NCI-H524 (cell line): ENCODE measurements at regions not wholly inside any gene's neighbourhood (a gene's known extent, or its start where the extent isn't known, plus 50 kb on each side); places are given as distances from the start of the nearest gene placed in this dataset.
"Not testable (repeated sequence)": the region's sequence is repeated elsewhere in the genome, so short reads cannot be mapped to it uniquely, and the experiment has no call there.

Source experiments
- DNase-seq, 2 experiments: peaks; one replicate each; lab custom pipeline; 2025; lab: John Stamatoyannopoulos, UW

DNA sequence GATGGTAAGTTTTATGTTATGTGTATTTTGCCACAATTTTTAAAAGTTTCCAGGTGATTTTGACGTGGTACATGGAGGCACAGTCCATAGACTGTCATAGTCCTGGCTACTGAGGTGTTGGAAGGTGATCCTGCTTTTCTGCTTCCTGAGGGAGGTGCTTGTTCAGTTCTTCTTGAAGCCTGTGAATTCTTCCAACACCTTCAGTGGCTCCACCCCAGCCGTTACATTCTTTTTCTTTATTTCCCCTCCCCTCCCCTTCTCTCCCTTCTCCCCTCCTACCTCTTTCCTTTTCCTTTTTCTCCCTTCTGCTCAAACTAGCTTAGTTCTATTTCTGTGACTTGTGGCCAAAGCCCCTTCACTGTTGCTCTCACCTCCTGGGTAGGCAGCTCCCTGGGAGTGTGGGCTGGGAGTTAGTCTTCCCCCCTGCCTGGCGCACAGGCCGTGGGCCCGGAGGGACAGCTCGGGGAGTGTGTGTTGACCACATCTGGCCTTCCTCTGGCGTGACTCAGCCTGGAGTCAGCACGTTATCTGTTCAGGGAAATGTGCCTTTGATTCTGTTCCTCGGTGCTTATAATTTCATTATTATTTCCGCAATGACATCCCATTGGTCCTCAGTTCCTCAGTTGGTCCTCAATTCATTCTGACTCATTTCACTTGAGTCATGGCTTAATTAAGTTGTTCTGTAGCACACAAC lies 566.2 kb downstream of the TBC1D22A start:
- no peak for DNase-seq

DNA sequence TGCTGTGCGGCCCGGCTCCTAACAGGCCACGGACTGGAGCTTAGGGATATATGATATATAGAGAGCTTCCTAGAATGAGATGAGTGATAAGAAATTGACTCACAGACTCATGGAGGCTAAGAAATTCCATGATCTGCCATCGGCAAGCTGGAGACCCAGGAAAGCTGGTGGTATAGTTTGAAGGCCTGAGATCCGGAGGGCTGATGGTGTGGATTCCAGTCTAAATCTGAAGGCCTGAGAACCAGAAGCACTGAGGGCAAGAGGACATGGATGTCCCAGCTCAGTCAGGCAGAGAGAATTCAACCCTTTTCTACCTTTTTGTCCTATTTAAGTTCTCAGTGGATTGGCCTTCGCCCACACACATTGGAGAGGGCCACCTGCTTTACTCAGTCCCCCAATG lies 564.8 kb downstream of the TBC1D22A start:
- no peak for DNase-seq

DNA sequence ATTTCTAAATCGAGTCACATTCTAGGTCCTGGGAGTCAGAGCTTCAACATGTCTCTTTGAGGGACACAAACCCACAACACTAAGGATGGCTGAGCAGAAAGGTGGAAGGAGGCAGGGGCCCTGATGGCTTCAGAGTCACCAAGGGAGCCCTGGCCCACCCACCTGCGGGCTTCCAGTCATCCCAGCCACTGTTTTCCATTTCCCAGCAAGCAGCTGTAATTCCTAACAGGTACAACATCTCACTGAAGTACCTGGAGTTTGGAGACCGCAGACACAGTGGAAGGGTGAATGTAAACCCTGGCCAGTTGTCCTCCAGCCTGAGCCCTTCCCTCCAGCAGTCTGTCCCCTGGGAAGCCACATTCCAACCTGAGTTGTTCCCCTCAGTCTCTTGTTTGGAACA lies 562.8 kb downstream of the TBC1D22A start:
- no peak for DNase-seq

DNA sequence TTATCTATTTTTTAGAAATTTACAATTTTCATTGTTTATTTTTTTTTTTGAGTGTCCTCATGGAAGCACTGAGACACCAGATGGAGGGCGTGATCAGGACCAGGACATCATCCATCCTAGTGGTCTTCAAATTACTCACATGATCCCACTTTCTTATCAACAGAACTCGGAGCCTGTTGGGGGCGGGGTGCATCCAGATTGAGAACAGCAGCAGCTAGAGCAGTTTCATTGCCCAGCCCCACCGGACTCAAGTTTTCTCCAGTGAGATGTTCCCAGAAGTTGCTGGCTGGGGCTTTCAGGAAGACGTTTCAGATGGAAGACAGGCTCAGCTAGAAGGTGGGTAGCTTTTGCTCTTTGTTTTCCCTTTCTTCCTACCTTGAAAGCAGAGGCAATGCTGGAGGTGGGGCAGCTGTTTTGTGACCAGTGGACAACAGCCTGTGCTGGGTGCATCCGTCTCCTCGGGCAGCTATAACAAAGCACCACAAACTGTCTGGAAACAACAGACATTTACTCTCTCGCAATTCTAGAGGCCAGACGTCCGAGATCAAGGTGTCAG lies 562.1 kb downstream of the TBC1D22A start:
- DNase-seq: no peak

DNA sequence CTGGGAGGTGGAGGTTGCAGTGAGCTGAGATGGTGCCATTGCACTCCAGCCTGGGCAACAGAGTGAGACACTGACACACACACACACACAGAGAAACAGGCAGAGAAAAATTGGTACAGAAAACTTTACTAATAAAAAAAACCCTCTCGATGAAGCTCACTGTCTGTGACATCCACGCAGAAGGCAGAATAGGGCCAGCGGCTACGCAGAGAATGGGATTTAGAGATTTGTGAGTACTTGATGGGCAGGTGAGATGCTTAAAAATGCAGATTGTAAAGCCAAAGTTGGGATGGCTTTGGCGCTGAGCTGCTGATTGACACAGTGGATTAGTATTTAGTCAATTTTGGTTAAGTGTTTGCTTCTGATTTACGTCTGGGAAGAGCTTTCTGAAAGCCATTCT lies 561.1 kb downstream of the TBC1D22A start:
- DNase-seq: no peak

DNA sequence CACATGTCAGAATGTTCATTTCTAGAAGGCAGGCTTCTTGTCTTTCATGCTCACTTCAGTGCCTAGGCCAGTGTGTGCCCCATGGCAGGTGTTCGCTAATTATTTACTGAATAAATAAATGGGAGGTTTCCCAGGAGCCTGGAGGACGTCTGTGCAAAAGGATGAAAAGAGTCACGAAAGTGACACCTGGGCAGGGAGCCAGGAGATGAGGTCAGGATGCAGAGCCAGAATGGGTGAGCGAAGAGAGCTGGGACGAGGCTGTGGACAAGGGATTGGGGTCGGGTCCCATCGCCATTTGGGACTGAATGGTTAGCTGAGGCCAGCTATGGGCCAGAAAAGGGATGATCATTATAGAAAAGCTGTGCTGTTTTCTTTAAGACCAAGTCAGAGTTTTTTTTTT lies 560.4 kb downstream of the TBC1D22A start:
- DNase-seq: no peak

DNA sequence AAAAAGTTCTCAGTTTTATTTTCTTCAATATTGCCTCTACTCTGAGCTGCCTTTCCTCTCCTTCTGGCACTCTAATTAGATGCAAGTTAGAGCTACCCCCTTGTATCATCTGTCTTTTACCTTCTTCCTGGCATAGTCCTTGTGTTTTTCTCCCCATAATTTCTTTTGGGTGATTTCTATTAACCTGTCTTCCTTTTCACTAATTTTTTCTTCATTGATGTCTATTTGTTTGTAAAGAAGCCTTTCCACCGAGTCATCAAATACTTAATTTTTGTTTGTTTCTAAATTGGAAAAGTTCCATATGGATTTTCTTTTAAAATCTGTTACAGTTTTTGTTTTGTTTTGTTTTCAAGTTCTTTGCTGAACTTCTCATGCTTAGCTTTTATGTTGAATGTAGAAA lies 558.1 kb downstream of the TBC1D22A start:
- no peak for DNase-seq

DNA sequence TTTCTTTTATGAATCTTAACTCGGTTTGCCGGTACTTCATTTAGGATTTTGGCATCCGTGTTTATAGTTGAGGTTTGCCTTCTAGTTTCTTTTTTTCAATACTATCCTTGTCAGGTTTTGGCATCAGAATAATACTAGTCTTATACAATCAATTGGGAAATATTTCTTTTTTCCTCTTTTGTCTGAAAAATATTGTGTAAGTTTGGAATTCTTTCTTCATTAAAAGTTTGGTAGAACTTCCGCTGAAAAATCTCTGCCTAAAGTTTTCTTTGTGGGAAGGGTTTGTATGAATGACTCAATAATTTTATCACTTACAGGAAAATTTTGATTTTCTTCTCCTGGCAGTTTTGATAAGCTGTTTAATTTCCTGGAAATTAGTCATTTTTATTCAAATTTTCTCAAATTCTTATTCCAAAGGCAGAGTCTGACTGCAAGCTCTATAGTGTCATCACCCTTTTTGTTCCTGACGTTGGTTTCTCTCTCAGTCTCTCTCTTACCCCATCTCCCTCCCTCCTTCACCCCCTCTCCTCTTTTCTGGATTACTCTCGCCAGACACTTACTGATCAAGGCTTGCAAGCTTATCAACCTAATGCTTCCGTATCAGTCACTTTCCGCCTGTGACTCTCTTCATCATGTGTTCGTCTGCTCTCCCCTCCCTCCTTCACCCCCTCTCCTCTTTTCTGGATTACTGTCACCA lies 555.7 kb downstream of the TBC1D22A start:
- DNase-seq: no peak

DNA sequence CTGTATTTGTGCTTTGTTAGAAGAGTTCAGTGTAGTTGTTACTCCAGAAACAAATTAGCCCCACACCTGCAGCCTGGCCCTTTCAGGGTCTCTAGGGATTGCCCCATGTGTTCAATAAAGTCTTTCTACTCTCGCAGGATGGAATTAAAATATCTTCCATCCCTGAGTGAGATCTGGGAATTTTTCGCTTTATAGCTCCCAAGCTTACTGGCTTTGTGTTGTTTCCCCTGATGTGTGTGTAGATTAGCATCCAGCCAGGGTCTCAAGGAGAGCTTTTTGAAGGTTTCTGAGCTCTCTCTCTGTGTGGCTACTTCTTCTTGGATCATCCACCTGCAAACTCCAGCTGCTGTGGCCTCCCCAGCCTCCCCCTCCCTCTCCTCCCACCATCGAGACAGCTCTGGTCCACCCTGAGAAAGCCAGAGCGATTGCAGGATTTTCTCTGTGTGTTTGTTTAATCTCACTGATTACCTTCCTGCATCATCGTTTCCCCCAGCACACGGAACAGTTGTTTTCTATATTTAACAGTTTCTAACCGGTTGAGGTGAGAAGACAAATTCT lies 553.5 kb downstream of the TBC1D22A start:
- peak in 1 of 2 experiments; percentile 65 for DNase-seq

DNA sequence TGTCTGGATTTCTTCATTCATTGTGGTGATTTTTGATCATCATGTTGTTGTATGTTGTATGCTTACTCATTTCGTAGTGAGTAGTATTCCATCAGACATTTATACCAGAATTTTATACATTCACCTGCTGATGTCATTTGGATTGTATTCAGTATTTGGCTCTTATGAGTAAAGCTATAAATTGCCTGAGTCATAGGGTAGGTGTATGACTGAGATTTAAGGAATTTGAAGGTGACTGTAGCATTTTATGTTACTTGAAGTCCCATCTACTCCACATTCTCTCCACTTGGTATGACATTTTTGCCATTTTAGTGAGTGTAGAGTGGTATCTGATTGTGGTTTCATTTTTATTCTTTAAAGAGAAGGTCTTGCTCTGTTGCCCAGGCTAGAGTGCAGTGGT lies 548.2 kb downstream of the TBC1D22A start:
- no peak for DNase-seq

DNA sequence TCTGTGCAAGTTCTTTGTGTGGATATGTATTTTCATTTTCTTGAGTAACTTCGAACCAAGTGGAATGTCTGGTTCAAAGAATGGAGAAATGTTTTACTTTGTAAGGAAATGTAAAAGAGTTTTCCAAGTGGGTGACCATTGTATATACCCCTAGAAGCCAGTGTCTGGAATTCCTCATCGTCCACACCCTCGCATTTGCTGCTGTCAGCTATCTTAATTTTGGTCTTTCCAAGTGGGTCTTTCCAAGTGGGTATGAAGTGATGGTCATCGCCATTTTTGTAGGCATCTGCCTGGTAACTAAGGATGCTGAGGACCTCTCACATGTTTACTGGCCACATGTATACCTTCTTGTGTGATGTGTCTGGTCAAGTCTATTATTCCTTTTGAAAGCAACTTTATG lies 547.5 kb downstream of the TBC1D22A start:
- DNase-seq: no peak

DNA sequence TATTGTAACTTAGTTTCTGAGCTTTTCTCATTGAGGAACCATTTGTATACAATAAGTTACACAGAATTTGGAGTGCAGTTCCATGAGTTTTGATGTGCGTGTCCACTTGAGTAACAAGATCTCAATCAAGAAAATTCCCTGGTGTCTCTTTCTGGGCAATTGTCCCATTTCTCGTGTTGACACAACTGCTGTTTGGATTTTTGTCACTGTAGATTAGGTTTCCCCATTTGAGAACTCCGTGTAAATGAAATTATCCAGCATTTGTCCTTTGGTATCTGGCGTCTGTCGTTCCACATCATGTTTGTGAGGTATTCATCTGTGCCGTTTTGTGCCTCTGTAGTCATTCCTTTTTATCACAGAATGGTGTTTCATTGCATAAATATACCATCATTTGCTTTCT lies 547.0 kb downstream of the TBC1D22A start:
- DNase-seq: no peak

DNA sequence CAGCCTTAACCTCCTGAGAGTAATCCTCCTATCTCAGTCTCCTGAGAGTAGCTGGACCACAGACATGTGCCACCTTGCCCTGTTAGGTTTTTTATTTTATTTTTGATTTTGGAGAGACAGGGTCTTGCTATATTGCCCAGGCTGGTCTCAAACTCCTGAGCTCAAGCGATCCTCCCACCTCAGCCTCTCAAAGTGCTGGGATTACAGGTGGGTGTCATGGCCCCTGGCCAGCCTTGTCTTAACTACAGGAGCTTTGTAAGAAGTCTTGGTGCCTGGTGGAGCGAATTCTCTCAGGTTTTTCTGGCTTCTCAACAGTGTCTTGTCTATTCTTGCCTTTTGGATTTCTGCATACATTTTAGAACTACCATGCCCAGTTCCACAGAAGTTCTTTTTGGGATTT lies 546.4 kb downstream of the TBC1D22A start:
- DNase-seq: no peak

DNA sequence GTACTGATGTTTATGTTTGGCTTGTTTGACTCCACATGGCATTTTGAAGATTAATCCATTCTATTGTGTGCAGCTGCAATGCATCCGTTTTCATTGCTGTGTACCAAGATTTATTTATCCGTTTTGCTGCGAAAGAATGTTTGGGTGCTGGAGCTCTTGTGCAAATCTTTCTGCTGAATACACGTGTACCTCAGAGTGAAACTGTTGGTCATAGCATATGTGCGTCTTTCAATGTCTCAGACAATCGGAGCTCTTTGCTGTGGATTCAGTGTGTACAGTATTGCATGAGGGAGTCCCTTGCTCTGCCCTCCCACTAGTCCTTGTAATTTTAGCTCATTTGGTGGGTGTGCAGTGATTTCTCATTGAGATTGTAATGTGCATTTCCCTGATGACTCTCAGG lies 545.4 kb downstream of the TBC1D22A start:
- no peak for DNase-seq

DNA sequence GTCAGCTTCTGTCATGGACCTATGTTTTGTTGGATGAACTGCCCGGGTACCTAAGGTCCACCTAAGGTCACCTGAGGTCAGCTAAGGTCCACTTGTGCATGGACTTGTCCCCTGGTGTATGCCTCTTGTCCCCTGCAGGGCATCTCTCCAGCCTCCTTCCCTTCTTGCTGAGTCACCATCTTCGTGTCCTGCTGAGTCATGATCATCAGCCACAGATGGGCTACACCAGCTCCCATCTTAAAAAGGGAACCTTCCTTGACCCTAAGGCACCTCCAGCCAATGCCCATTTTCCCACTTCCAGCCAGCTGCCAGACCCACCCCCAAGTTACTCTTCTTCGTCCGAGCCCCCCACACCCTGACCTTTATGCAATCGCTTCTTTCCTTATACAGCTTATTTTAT lies 544.9 kb downstream of the TBC1D22A start:
- DNase-seq: no peak

DNA sequence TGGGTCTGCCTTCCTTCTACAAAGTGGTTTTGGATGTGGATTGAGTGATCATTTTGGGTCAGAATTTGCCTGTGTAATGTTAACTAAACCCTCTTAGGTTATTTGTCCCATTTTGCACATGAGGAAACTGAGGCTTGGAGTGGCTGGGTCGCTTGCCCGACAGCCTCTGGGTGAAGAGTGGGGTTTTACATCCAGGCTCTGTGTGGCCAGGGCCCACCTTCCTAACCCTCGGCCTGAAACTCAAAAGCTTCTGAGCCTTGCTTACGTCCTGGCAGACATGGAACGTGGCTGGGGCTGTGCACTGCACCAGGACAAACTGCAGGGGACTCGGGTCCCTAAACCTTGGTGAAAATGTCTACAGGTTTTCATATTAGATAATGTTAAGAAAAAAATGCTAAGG lies 542.4 kb downstream of the TBC1D22A start:
- no peak for DNase-seq

DNA sequence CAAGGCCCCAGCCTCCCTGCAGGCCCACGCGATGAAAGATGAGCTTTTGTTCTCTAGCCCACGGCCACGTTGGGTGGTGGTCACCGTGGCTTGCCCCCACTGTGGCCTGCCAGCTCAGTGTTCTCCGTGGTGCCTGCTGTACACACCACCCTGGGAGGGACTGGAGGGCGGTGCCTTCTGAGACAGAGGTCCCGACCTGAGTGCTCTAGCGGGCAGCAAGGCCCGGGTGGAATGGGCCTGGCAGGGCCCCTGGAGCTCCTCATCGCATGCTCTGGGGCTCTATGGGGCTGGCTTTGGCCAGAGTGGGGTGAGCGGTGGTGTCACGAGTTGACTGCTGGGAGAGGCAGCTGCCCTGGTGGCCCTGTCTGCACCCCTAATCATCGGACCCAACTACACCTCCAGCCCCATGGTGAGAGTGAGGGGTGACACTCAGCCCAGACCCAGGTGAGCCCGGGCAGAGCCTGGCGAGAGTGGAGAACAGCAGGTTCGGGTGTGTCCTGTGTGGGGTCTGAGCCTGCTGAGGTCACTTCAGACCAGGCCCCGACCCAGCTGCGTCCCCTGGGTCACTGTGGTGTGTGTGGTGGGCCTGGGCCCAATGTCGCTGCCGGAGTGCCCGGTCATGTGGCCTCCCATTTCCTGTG lies 541.9 kb downstream of the TBC1D22A start:
- no peak for DNase-seq

DNA sequence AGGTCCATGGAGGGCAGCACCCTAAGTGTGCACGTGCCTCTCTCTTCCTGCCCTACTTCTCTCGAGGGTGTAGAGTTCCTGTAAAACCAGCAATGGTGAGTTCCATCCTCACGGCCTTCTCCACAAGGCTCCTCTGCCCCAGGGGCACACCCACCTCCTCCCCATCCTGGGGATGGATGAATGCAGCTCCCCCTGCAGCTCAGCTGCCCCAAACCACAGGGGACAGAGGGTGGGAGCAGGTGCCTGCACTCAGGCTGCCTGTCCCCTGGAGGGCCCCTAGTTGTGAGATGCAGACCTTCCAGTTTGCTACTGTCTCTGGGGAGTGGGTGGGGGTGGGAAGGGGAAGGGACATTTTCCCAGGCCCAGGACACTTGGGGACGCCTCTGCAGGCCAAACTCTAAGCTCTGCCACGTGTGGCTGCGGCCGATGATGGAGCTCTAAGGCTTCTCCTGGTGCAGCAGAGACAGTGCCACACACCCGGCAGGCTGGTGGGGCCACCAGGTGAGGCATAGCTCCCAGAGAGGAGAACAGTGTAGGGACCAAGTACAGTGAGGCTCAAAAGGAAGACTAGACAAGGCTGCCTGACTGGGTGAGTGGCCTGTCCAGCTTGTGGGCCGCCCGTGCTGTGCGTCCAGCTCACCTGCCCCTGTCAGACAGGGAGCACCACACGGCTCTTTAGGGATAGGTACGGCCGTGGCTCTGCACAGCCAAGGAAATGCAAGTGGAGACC lies 540.9 kb downstream of the TBC1D22A start:
- no peak for DNase-seq

DNA sequence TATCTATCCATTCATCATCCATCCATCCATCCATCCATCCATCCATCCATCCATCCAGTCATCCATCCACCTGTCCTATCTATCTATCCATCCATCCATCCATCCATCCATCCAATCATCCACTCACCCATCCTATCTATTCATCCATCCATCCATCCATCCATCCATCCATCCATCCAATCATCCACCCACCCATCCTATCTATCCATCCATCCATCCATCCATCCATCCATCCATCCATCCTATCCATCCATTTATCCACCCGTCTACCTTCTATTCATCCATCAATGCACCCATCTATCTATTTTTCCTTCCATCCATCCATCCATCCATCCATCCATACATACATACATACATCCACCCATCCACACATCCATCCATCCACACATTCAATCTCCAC lies 540.1 kb downstream of the TBC1D22A start:
- not testable (repeated sequence) for DNase-seq

DNA sequence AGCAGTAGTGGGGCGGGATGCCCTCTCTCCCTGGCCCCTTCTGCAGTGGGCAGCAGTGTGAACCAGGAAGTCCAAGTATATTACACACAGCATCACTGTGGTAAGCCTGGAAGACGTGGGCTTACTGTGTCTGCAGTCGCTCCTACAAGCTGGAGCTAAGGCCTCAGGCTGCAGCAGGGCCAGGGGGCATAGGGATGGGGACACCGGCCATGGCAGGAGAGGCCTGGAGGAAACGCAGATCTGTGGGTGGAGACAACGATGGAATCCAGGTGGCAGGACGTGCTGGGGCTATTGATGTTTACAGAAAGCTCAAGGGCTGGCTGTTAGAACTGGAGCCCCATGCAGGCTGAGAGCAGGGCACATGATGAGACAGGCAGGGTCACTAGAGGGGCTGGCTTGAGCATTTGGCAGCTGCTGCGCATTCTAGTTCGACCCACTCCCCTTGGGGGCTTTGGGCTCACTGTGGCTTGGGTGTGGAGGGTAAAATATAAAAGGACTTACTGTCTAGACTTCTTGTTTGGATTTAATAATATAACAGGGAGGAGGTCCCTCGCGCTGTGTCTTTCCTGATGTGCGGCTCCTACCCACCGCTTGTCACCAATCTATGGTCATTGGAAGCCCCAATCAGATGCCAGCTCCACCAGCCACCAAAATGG lies 539.5 kb downstream of the TBC1D22A start:
- DNase-seq: no peak

DNA sequence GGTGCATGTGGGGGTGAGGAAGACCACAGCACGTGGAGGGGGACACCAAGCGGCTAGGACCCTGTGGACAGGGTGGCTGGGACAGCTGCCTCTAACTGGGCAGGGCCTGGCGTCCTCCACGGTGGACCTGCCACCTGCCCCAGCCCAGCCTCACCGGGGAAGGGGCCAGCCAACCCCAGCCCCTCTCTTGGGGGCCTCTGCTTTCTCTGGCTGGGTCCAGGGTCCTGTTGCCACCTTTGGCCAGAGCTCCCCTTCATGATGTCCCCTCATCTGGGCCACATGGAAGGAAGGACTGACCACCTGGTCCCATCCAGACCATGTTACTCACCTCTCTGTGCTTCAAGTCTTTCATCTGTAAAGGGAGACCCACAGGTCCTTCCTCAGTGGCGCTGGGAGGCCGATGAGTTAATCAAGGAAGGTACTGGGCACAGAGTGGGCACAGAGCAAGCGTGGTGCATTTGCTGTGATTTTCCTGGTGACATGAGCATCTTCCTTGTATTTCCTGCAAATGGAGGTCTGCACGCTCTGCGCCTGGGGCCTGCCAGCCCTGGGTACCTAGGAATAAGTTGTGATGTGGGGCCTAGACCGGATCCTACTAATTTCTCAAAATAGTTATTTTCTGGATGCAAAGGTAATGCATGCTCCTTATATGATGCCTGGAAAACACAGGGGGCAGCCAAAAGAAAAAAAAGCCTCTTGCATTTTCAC lies 538.4 kb downstream of the TBC1D22A start:
- no peak for DNase-seq
